Type B pancreatic cell (in vitro differentiated cells): ENCODE measurements at regions not wholly inside any gene's neighbourhood (a gene's known extent, or its start where the extent isn't known, plus 50 kb on each side); places are given as distances from the start of the nearest gene placed in this dataset.
"Not testable (repeated sequence)": the region's sequence is repeated elsewhere in the genome, so short reads cannot be mapped to it uniquely, and the experiment has no call there.

ENCODE experiments used
- DNase-seq: peaks from one replicate; pipeline ENCODE4 v3.0.0; 2021; ENCODE audit warnings: mixed read lengths; ENCODE audit not compliant: unreplicated experiment; ENCODE audit errors: extremely low spot score
- H3K27ac Mint-ChIP-seq: 2 replicates; pipeline ENCODE4 v1.8.0; 2021; ENCODE audit warnings: mild to moderate bottlenecking, mixed read lengths
- H3K27me3 Mint-ChIP-seq: 2 replicates; pipeline ENCODE4 v1.8.0; 2021; ENCODE audit warnings: mixed read lengths
- H3K36me3 Mint-ChIP-seq: 2 replicates; pipeline ENCODE4 v1.8.0; 2021; ENCODE audit warnings: mixed read lengths
- H3K4me1 Mint-ChIP-seq: one replicate; pipeline ENCODE4 v1.8.0; 2021; ENCODE audit warnings: mixed read lengths; ENCODE audit not compliant: unreplicated experiment
- H3K4me3 Mint-ChIP-seq: 2 replicates; pipeline ENCODE4 v1.8.0; 2021; ENCODE audit warnings: mild to moderate bottlenecking, mixed read lengths
- H3K9me3 Mint-ChIP-seq: 2 replicates; pipeline ENCODE4 v1.8.0; 2021; ENCODE audit warnings: mixed read lengths
- CTCF ChIP-seq: fragments of 200-600 bp; sonication (generic); conservative IDR thresholded peaks from 2 replicates; pipeline ENCODE4 v1.5.0; 2021; ENCODE audit warnings: antibody characterized with exemption, mild to moderate bottlenecking

GRCh38 chr1:232744847-232745246 lies 60.4 kb upstream of the MAP10 start:
- no peak for DNase-seq
- Mint-ChIP-seq H3K27ac (no peak overlapping the region), H3K36me3 (peaks cover 13% of the 10 kb centered on the region), H3K4me3 (no peak overlapping the region), H3K27me3 (no peaks in the 10 kb centered on the region), H3K4me1 (no peaks in the 10 kb centered on the region), H3K9me3 (peaks cover 25% of the 10 kb centered on the region)
- no peak for TF ChIP-seq CTCF

- DNase-seq, H3K27me3 Mint-ChIP-seq, H3K4me3 Mint-ChIP-seq, H3K4me1 Mint-ChIP-seq, H3K27ac Mint-ChIP-seq: not testable (repeated sequence)
- Mint-ChIP-seq H3K36me3 (peaks cover 13% of the 10 kb centered on the region), H3K9me3 (peaks cover 25% of the 10 kb centered on the region)
Measured at GRCh38 chr1:232745698-232746097, 59.5 kb upstream of the MAP10 start.

- no peak for DNase-seq
- TF ChIP-seq CTCF, result no peak
- no peak overlapping the region for H3K27ac Mint-ChIP-seq
- H3K4me1 Mint-ChIP-seq, result peaks cover 8% of the 10 kb centered on the region
- peaks cover 13% of the 10 kb centered on the region for H3K36me3 Mint-ChIP-seq
- H3K4me3 Mint-ChIP-seq, result no peak overlapping the region
- peaks cover 25% of the 10 kb centered on the region for H3K9me3 Mint-ChIP-seq
- H3K27me3 Mint-ChIP-seq, result no peaks in the 10 kb centered on the region
Measured at GRCh38 chr1:232748910-232749368, 56.3 kb upstream of the MAP10 start.

GRCh38 chr1:232751393-232752140 lies 53.6 kb upstream of the MAP10 start:
- Mint-ChIP-seq H3K27ac (no peak overlapping the region), H3K4me3 (no peak overlapping the region), H3K4me1 (peaks cover 8% of the 10 kb centered on the region), H3K36me3 (peaks cover 8% of the 10 kb centered on the region), H3K9me3 (peaks cover 19% of the 10 kb centered on the region), H3K27me3 (no peaks in the 10 kb centered on the region)
- DNase-seq, result no peak
- TF ChIP-seq CTCF, result no peak

- Mint-ChIP-seq H3K27ac (no peak overlapping the region), H3K4me1 (peaks cover 8% of the 10 kb centered on the region), H3K27me3 (no peaks in the 10 kb centered on the region), H3K9me3 (peaks cover 17% of the 10 kb centered on the region), H3K36me3 (peaks cover 8% of the 10 kb centered on the region), H3K4me3 (no peak overlapping the region)
- no peak for DNase-seq
- TF ChIP-seq CTCF, result no peak
Measured at GRCh38 chr1:232752365-232752764, 52.9 kb upstream of the MAP10 start.

- DNase-seq, result no peak
- H3K4me3 Mint-ChIP-seq, result no peak overlapping the region
- no peak overlapping the region for H3K27ac Mint-ChIP-seq
- no peak for TF ChIP-seq CTCF
- H3K9me3 Mint-ChIP-seq, result no peaks in the 10 kb centered on the region
- no peaks in the 10 kb centered on the region for H3K27me3 Mint-ChIP-seq
- no peaks in the 10 kb centered on the region for H3K36me3 Mint-ChIP-seq
- peaks cover 8% of the 10 kb centered on the region for H3K4me1 Mint-ChIP-seq
Measured at GRCh38 chr1:232754930-232755329, 50.3 kb upstream of the MAP10 start.
